HCT116 (cell line): ENCODE measurements at regions not wholly inside any gene's neighbourhood (a gene's known extent, or its start where the extent isn't known, plus 50 kb on each side); places are given as distances from the start of the nearest gene placed in this dataset.

Source experiments
- ATAC-seq: fragments of 200-7000 bp; cut with Tn5 transposase; 2 replicates; pipeline ENCODE4 v1.9.1; 2020; ENCODE audit warnings: mild to moderate bottlenecking, moderate library complexity
- BruUV-seq: library from RNA; stranded (reverse); fragments of 400-500 nt; replicated peaks from 2 replicates; lab custom pipeline; 2021; lab: Mats Ljungman, UMichigan
- CTCF ChIA-PET: fragments of 300-600 bp; sonication (Branson Sonifier 250); formaldehyde crosslinking; loops from one replicate; lab custom pipeline; 2021; ENCODE audit warnings: antibody characterized with exemption; lab: Charles Lee
- POLR2A ChIA-PET: fragments of 300-600, 350-600 bp; sonication (Branson Sonifier 250); formaldehyde crosslinking; loops from one replicate; lab custom pipeline; 2021; ENCODE audit warnings: antibody characterized with exemption; lab: Charles Lee
- RAD21 ChIA-PET, 2 experiments: fragments of 300-600 bp; sonication (Branson Sonifier 250); formaldehyde crosslinking; loops; one replicate each; lab custom pipeline; 2023; ENCODE audit warnings: low total read pairs in 2 of 2; ENCODE audit not compliant: uncharacterized antibody in 2 of 2, unreplicated experiment in 2 of 2, low non-redundant PET in 1 of 2; lab: Charles Lee
- DNase-seq: peaks from one replicate; pipeline ENCODE4 v3.0.0-alpha.2; 2010; ENCODE audit warnings: low read depth, low spot score
- H2AFZ ChIP-seq: fragments of 200-600 bp; shearing (Covaris generic), sonication (generic); 2 replicates; pipeline ENCODE4 v1.6.1; 2017; ENCODE audit warnings: low read depth, mixed run types, mixed read lengths, antibody characterized with exemption, low read length; ENCODE audit not compliant: poor library complexity, severe bottlenecking
- H3K27ac ChIP-seq: 2 replicates; pipeline ENCODE4 v1.5.1; 2012; ENCODE audit warnings: low read depth, low read length
- H3K27me3 ChIP-seq: fragments of 200-600 bp; sonication (generic); 2 replicates; pipeline ENCODE4 v1.6.1; 2016; ENCODE audit warnings: mixed run types, low read length, mixed read lengths; ENCODE audit not compliant: insufficient read depth
- H3K36me3 ChIP-seq, 2 experiments: fragments of 200-500 bp in 1 of 2; fragments of 200-600 bp in 1 of 2; sonication (Bioruptor generic) in 1 of 2; sonication (generic) in 1 of 2; 2 replicates each; pipeline versions ENCODE4 v1.5.1 to v1.6.1; 2014 to 2016; ENCODE audit warnings: low read length in 2 of 2, inconsistent platforms in 1 of 2, mixed read lengths in 1 of 2, mixed run types in 1 of 2; ENCODE audit not compliant: insufficient read depth in 2 of 2, control insufficient read depth in 1 of 2
- H3K4me1 ChIP-seq, 2 experiments: fragments of 200-600 bp in 1 of 2; sonication (generic) in 1 of 2; 2 replicates each; pipeline versions ENCODE4 v1.5.1 to v1.6.1; 2012 to 2017; ENCODE audit warnings: low read length in 2 of 2, inconsistent platforms in 1 of 2, mild to moderate bottlenecking in 1 of 2, mixed read lengths in 1 of 2, mixed run types in 1 of 2, moderate library complexity in 1 of 2; ENCODE audit not compliant: insufficient read depth in 2 of 2, control insufficient read depth in 1 of 2
- H3K4me2 ChIP-seq: fragments of 200-600 bp; sonication (generic); 2 replicates; pipeline ENCODE4 v1.6.1; 2017; ENCODE audit warnings: mixed run types, low read length, mixed read lengths
- H3K4me3 ChIP-seq, 2 experiments: fragments of 200-600 bp in 1 of 2; sonication (generic) in 1 of 2; replicated peaks in 1 of 2; 2 replicates each; pipeline ENCODE4 v1.5.1; 2011 to 2016; ENCODE audit warnings: low read length in 2 of 2, control low read depth in 1 of 2, low read depth in 1 of 2, mild to moderate bottlenecking in 1 of 2, mixed read lengths in 1 of 2, mixed run types in 1 of 2
- H3K79me2 ChIP-seq: fragments of 200-600 bp; sonication (generic); 2 replicates; pipeline ENCODE4 v1.6.1; 2017; ENCODE audit warnings: mild to moderate bottlenecking, mixed run types, low read length, moderate library complexity, mixed read lengths; ENCODE audit not compliant: insufficient read depth
- H3K9ac ChIP-seq: fragments of 200-600 bp; sonication (generic); 2 replicates; pipeline ENCODE4 v1.6.1; 2016; ENCODE audit warnings: low read length, mixed read lengths
- H3K9me2 ChIP-seq: fragments of 200-600 bp; sonication (generic), shearing (Covaris generic); 2 replicates; pipeline ENCODE4 v1.6.1; 2017; ENCODE audit warnings: mixed run types, mild to moderate bottlenecking, moderate library complexity; ENCODE audit not compliant: insufficient read depth
- H3K9me3 ChIP-seq, 2 experiments: fragments of 200-500 bp in 1 of 2; fragments of 200-600 bp in 1 of 2; sonication (Bioruptor generic) in 1 of 2; sonication (generic) in 1 of 2; 2 replicates each; pipeline ENCODE4 v1.6.1; 2014 to 2017; ENCODE audit warnings: low read length in 2 of 2, mixed read lengths in 2 of 2, inconsistent platforms in 1 of 2, low read depth in 1 of 2, mild to moderate bottlenecking in 1 of 2, mixed run types in 1 of 2, moderate library complexity in 1 of 2; ENCODE audit not compliant: control insufficient read depth in 1 of 2, insufficient read depth in 1 of 2
- H4K20me1 ChIP-seq: fragments of 200-600 bp; sonication (generic), shearing (Covaris generic); 2 replicates; pipeline ENCODE4 v1.6.1; 2017; ENCODE audit warnings: mixed run types, mild to moderate bottlenecking, moderate library complexity; ENCODE audit not compliant: insufficient read depth
- ATF3 ChIP-seq: IDR thresholded peaks from 2 replicates; pipeline ENCODE4 v1.6.1; 2012
- CBX3 ChIP-seq: IDR thresholded peaks from 2 replicates; pipeline ENCODE4 v1.6.1; 2012; ENCODE audit warnings: low read depth
- CEBPB ChIP-seq: IDR thresholded peaks from 2 replicates; pipeline ENCODE4 v1.6.1; 2012; ENCODE audit warnings: low read depth
- EGR1 ChIP-seq: IDR thresholded peaks from 2 replicates; pipeline ENCODE4 v1.6.1; 2012; ENCODE audit warnings: low read depth
- ELF1 ChIP-seq: IDR thresholded peaks from 2 replicates; pipeline ENCODE4 v1.6.1; 2012; ENCODE audit warnings: low read depth, borderline replicate concordance
- EZH2phosphoT487 ChIP-seq: fragments of 200-600 bp; IDR thresholded peaks from 2 replicates; pipeline ENCODE4 v1.6.1; 2018; ENCODE audit warnings: antibody characterized with exemption, borderline replicate concordance
- FOSL1 ChIP-seq: IDR thresholded peaks from 2 replicates; pipeline ENCODE4 v1.6.1; 2012; ENCODE audit warnings: low read depth
- JUND ChIP-seq: IDR thresholded peaks from 2 replicates; pipeline ENCODE4 v1.6.1; 2012
- MAX ChIP-seq: IDR thresholded peaks from 2 replicates; pipeline ENCODE4 v1.6.1; 2012
- POLR2A ChIP-seq: IDR thresholded peaks from 2 replicates; pipeline ENCODE4 v1.7.0; 2011; ENCODE audit warnings: borderline replicate concordance; ENCODE audit not compliant: insufficient read depth, insufficient read length; ENCODE audit errors: extremely low read depth
- POLR2AphosphoS5 ChIP-seq: IDR thresholded peaks from 2 replicates; pipeline ENCODE4 v1.6.1; 2011; ENCODE audit warnings: mild to moderate bottlenecking, low read depth, low read length, moderate library complexity
- REST ChIP-seq: IDR thresholded peaks from 2 replicates; pipeline ENCODE4 v1.6.1; 2012; ENCODE audit warnings: low read depth
- SIN3A ChIP-seq: IDR thresholded peaks from 2 replicates; pipeline ENCODE4 v1.6.1; 2012; ENCODE audit warnings: low read depth
- SP1 ChIP-seq: IDR thresholded peaks from 2 replicates; pipeline ENCODE4 v1.6.1; 2012; ENCODE audit warnings: low read depth
- SRF ChIP-seq: IDR thresholded peaks from 2 replicates; pipeline ENCODE4 v1.6.1; 2012; ENCODE audit warnings: low read depth
- YY1 ChIP-seq: IDR thresholded peaks from 2 replicates; pipeline ENCODE4 v1.6.1; 2011; ENCODE audit warnings: low read length, low read depth, moderate library complexity, mild to moderate bottlenecking; ENCODE audit not compliant: insufficient replicate concordance; ENCODE audit errors: extremely low read depth
- ZBTB33 ChIP-seq: IDR thresholded peaks from 2 replicates; pipeline ENCODE4 v1.6.1; 2011; ENCODE audit warnings: mild to moderate bottlenecking, low read length, moderate library complexity; ENCODE audit not compliant: insufficient replicate concordance; ENCODE audit errors: extremely low read depth
- ZNF274 ChIP-seq: fragments of 200-500 bp; sonication (Bioruptor generic); IDR thresholded peaks from 2 replicates; pipeline ENCODE4 v1.6.1; 2014; ENCODE audit warnings: mild to moderate bottlenecking, low read depth, low read length, inconsistent platforms
- intact Hi-C: fragments of 100-400 bp; cut with micrococcal nuclease; formaldehyde crosslinking; loops from 2 replicates; pipeline ENCODE4 v1.10.0; 2022

GRCh38 chr2:167334146-167334742, 446.0 kb downstream of the XIRP2 start:
- Histone ChIP-seq H3K4me3 (no peak overlapping the region), H3K79me2 (no peaks in the 10 kb centered on the region), H3K36me3 (no peaks in the 10 kb centered on the region), H3K9me3 (no peaks in the 10 kb centered on the region), H3K4me1 (no peaks in the 10 kb centered on the region), H3K27ac (no peak overlapping the region), H3K27me3 (no peaks in the 10 kb centered on the region), H3K4me2 (no peak overlapping the region), H3K9me2 (no peaks in the 10 kb centered on the region), H3K9ac (no peak overlapping the region), H2AFZ (no peak overlapping the region), H4K20me1 (no peaks in the 10 kb centered on the region)
- POLR2A ChIA-PET: no interaction called here
- no peak for ATAC-seq
- no peak for TF ChIP-seq ELF1
- no peak for TF ChIP-seq SIN3A
- TF ChIP-seq SRF: no peak
- no peak for TF ChIP-seq SP1
- no peak for TF ChIP-seq ATF3
- TF ChIP-seq EZH2phosphoT487: no peak
- no peak for TF ChIP-seq FOSL1
- TF ChIP-seq MAX: no peak
- no peak for TF ChIP-seq JUND
- no peak for TF ChIP-seq POLR2AphosphoS5
- no peak for TF ChIP-seq CEBPB
- no peak for TF ChIP-seq EGR1
- no peak for TF ChIP-seq CBX3
- no peak for TF ChIP-seq ZBTB33
- no peak for TF ChIP-seq POLR2A
- TF ChIP-seq ZNF274: no peak
- TF ChIP-seq REST: no peak
- TF ChIP-seq YY1: no peak
- RAD21 ChIA-PET: no interaction called here
- intact Hi-C loops: no loop called here
- no peak for DNase-seq
- no TSS peak for BruUV-seq
- CTCF ChIA-PET: no interaction called here
